Lower leg skin (tissue), 3 donors: ENCODE measurements at regions not wholly inside any gene's neighbourhood (a gene's known extent, or its start where the extent isn't known, plus 50 kb on each side); places are given as distances from the start of the nearest gene placed in this dataset.
"Not testable (repeated sequence)": the region's sequence is repeated elsewhere in the genome, so short reads cannot be mapped to it uniquely, and the experiment has no call there.

ENCODE experiments used
- POLR2A ChIP-seq, 2 donors: fragments of 450-650 bp; IDR thresholded peaks; one replicate each; pipeline ENCODE4 v1.6.1; 2016 to 2017; ENCODE audit warnings: antibody characterized with exemption in 2 of 2, mild to moderate bottlenecking in 1 of 2, moderate library complexity in 1 of 2
- TF ChIP-seq, protein P1 (sequence below), 3 donors: fragments of 450-650 bp; IDR thresholded peaks; one replicate each; pipeline ENCODE4 v1.5.1; 2016; ENCODE audit warnings: antibody characterized with exemption in 3 of 3, mild to moderate bottlenecking in 3 of 3, moderate library complexity in 2 of 3

DNA sequence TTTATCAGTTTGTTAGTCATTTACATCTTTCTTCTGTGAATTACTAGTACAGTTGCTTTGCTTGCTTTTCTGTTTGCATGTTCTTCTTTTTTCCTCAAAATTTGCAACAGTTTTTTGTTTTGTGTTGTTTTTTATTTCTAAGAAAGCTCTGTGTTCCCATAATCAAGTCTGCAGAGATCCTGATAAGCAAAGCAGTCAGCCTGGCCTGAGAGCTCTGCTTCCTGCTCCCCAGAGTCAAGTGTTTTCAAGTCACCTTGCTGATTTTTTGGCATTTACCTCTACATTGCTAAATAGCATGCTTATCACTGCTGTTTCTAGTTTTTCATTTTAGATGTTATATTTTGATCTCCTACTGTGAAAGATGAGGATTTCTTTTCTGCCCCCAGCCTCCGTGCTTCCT is 113.2 kb downstream of the CDRT15L2 start:
- TF ChIP-seq, protein P1, sequence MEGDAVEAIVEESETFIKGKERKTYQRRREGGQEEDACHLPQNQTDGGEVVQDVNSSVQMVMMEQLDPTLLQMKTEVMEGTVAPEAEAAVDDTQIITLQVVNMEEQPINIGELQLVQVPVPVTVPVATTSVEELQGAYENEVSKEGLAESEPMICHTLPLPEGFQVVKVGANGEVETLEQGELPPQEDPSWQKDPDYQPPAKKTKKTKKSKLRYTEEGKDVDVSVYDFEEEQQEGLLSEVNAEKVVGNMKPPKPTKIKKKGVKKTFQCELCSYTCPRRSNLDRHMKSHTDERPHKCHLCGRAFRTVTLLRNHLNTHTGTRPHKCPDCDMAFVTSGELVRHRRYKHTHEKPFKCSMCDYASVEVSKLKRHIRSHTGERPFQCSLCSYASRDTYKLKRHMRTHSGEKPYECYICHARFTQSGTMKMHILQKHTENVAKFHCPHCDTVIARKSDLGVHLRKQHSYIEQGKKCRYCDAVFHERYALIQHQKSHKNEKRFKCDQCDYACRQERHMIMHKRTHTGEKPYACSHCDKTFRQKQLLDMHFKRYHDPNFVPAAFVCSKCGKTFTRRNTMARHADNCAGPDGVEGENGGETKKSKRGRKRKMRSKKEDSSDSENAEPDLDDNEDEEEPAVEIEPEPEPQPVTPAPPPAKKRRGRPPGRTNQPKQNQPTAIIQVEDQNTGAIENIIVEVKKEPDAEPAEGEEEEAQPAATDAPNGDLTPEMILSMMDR (IDR thresholded peaks at IDR 0.05) = not testable (repeated sequence)
- TF ChIP-seq POLR2A (IDR thresholded peaks at IDR 0.05) = not testable (repeated sequence)
